ENCODE measurements at regions not wholly inside any gene's neighbourhood (a gene's known extent, or its start where the extent isn't known, plus 50 kb on each side); places are given as distances from the start of the nearest gene placed in this dataset.

DNA sequence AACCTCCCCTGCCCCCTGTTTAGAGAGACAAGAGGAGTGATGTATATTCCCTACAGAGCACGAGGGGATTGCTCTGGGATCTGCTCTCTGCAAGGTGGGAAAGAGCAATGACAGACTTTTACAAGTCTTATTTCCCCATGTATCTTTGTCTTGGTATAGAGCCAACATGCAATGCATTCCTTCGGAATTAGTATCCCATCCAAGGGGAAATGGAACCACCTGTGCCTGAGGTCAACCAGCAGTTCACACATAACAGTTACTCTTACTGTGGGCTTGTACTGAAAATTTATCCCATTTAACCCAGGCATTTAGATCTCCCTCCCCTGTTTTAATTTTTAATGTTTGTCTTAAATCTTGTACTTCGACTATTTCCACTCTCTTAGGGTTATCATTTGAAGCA, 250.4 kb downstream of the C6orf118 start:
- peaks cover 30% of the 10 kb centered on the region for H3K9me3 Mint-ChIP-seq (ENCODE audit: unreplicated experiment)
- BruUV-seq (replicated peaks): no TSS peak
- Histone ChIP-seq H3K4me3 (ENCODE audit: low read depth, low read length) (no peak overlapping the region), H3K4me1 (0 out of 2 replicates have a peak, but pooled peaks cover 3% of the 10 kb centered on the region), H3K9me3 (0 out of 2 replicates have a peak, but pooled peaks cover 5% of the 10 kb centered on the region), H3K36me3 (ENCODE audit: control insufficient read depth, insufficient read depth, low read length) (no peaks in the 10 kb centered on the region), H3K27me3 (replicated peaks; ENCODE audit: control insufficient read depth, insufficient read depth, low read length) (no peaks in the 10 kb centered on the region)
- H3K36me3 Mint-ChIP-seq (ENCODE audit: insufficient read depth, unreplicated experiment): no peaks in the 10 kb centered on the region
- DNase-seq: no peak
- CTCF ChIA-PET: no interaction called here
- H3K27ac Mint-ChIP-seq (ENCODE audit: unreplicated experiment): no peak overlapping the region
- H3K4me3 Mint-ChIP-seq (ENCODE audit: unreplicated experiment): no peak overlapping the region
- TF ChIP-seq, protein P1, sequence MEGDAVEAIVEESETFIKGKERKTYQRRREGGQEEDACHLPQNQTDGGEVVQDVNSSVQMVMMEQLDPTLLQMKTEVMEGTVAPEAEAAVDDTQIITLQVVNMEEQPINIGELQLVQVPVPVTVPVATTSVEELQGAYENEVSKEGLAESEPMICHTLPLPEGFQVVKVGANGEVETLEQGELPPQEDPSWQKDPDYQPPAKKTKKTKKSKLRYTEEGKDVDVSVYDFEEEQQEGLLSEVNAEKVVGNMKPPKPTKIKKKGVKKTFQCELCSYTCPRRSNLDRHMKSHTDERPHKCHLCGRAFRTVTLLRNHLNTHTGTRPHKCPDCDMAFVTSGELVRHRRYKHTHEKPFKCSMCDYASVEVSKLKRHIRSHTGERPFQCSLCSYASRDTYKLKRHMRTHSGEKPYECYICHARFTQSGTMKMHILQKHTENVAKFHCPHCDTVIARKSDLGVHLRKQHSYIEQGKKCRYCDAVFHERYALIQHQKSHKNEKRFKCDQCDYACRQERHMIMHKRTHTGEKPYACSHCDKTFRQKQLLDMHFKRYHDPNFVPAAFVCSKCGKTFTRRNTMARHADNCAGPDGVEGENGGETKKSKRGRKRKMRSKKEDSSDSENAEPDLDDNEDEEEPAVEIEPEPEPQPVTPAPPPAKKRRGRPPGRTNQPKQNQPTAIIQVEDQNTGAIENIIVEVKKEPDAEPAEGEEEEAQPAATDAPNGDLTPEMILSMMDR (IDR thresholded peaks at IDR 0.05; ENCODE audit: insufficient read depth in 1 of 2, low read depth in 1 of 2, low read length in 1 of 2, severe bottlenecking in 1 of 2, unreplicated experiment in 1 of 2): no peak
- POLR2A ChIA-PET: no interaction called here
- intact Hi-C loops (cut with micrococcal nuclease; ENCODE audit: unreplicated experiment): no loop called here
- no peaks in the 10 kb centered on the region for H3K27me3 Mint-ChIP-seq (ENCODE audit: insufficient read depth, unreplicated experiment)
- no peaks in the 10 kb centered on the region for H3K4me1 Mint-ChIP-seq (ENCODE audit: low read depth, unreplicated experiment)

DNA sequence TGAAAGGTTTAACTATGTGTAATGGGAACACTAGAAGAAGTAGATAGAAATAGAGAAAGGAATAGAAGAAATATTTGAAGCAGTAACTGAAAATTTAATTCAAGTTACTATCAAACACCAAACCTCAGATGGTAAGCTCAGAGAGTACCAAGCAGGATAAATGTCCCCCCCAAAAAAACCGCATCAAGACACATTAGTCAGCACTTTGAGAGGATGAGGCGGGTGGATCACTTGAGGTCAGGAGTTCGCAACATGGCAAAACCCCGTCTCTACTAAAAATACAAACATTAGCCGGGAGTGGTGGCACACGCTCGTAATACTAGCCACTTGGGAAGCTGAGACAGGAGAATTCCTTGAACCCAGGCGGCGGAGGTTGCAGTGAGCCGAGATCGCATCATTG, 253.1 kb downstream of the C6orf118 start:
- intact Hi-C loops (cut with micrococcal nuclease; ENCODE audit: unreplicated experiment): no loop called here
- no peaks in the 10 kb centered on the region for H3K4me1 Mint-ChIP-seq (ENCODE audit: low read depth, unreplicated experiment)
- H3K27ac Mint-ChIP-seq (ENCODE audit: unreplicated experiment): no peak overlapping the region
- BruUV-seq (replicated peaks): no TSS peak
- peaks cover 17% of the 10 kb centered on the region for H3K9me3 Mint-ChIP-seq (ENCODE audit: unreplicated experiment)
- CTCF ChIA-PET: no interaction called here
- H3K4me3 ChIP-seq (ENCODE audit: low read depth, low read length): no peak overlapping the region
- H3K27me3 Mint-ChIP-seq (ENCODE audit: insufficient read depth, unreplicated experiment): no peaks in the 10 kb centered on the region
- H3K27me3 ChIP-seq (replicated peaks; ENCODE audit: control insufficient read depth, insufficient read depth, low read length): no peaks in the 10 kb centered on the region
- H3K4me1 ChIP-seq: 0 out of 2 replicates have a peak, but pooled peaks cover 3% of the 10 kb centered on the region
- H3K36me3 Mint-ChIP-seq (ENCODE audit: insufficient read depth, unreplicated experiment): no peaks in the 10 kb centered on the region
- H3K4me3 Mint-ChIP-seq (ENCODE audit: unreplicated experiment): no peak overlapping the region
- H3K36me3 ChIP-seq (ENCODE audit: control insufficient read depth, insufficient read depth, low read length): no peaks in the 10 kb centered on the region
- POLR2A ChIA-PET: no interaction called here
- DNase-seq: no peak
- TF ChIP-seq, protein P1 (IDR thresholded peaks at IDR 0.05; ENCODE audit: insufficient read depth in 1 of 2, low read depth in 1 of 2, low read length in 1 of 2, severe bottlenecking in 1 of 2, unreplicated experiment in 1 of 2): no peak
- H3K9me3 ChIP-seq: 0 out of 2 replicates have a peak, but pooled peaks cover 5% of the 10 kb centered on the region

- 0 out of 2 replicates have a peak, but pooled peaks cover 3% of the 10 kb centered on the region for H3K4me1 ChIP-seq
- POLR2A ChIA-PET: no interaction called here
- intact Hi-C loops (cut with micrococcal nuclease; ENCODE audit: unreplicated experiment): loop anchor here (2.0 kb wide), 1 partner anchor 176 kb away; no protein-coding TSS in a partner anchor
- TF ChIP-seq, protein P1 (IDR thresholded peaks at IDR 0.05; ENCODE audit: insufficient read depth in 1 of 2, low read depth in 1 of 2, low read length in 1 of 2, severe bottlenecking in 1 of 2, unreplicated experiment in 1 of 2): no peak
- H3K9me3 ChIP-seq: 0 out of 2 replicates have a peak, but pooled peaks cover 5% of the 10 kb centered on the region
- Mint-ChIP-seq H3K9me3 (ENCODE audit: unreplicated experiment) (peaks cover 17% of the 10 kb centered on the region), H3K36me3 (ENCODE audit: insufficient read depth, unreplicated experiment) (no peaks in the 10 kb centered on the region), H3K27ac (ENCODE audit: unreplicated experiment) (no peak overlapping the region), H3K27me3 (ENCODE audit: insufficient read depth, unreplicated experiment) (no peaks in the 10 kb centered on the region), H3K4me3 (ENCODE audit: unreplicated experiment) (no peak overlapping the region), H3K4me1 (ENCODE audit: low read depth, unreplicated experiment) (no peaks in the 10 kb centered on the region)
- BruUV-seq (replicated peaks): no TSS peak
- no peak for DNase-seq
- H3K36me3 ChIP-seq (ENCODE audit: control insufficient read depth, insufficient read depth, low read length): no peaks in the 10 kb centered on the region
- no peak overlapping the region for H3K4me3 ChIP-seq (ENCODE audit: low read depth, low read length)
- no peaks in the 10 kb centered on the region for H3K27me3 ChIP-seq (replicated peaks; ENCODE audit: control insufficient read depth, insufficient read depth, low read length)
- CTCF ChIA-PET: interaction anchor here (1.0 kb wide), 1 partner anchor 177 kb away, joined by 6 read pairs; no protein-coding TSS in a partner anchor
Measured at GRCh38 chr6:165055231-165055630, 254.2 kb downstream of the C6orf118 start.

Measured in Caco-2 (cell line).